B cell (primary cell): ENCODE measurements at regions not wholly inside any gene's neighbourhood (a gene's known extent, or its start where the extent isn't known, plus 50 kb on each side); places are given as distances from the start of the nearest gene placed in this dataset.

Experiments
- EZH2 ChIP-seq: IDR thresholded peaks from 2 replicates; pipeline ENCODE4 v1.6.1; 2012; ENCODE audit warnings: borderline replicate concordance, low read depth, mild to moderate bottlenecking, moderate library complexity, low read length; ENCODE audit not compliant: insufficient read depth, poor library complexity, severe bottlenecking
- TF ChIP-seq, protein P1 (sequence below): fragments of 200-600 bp; IDR thresholded peaks from one replicate; pipeline ENCODE4 v1.8.0; 2022; ENCODE audit warnings: antibody characterized with exemption, mild to moderate bottlenecking

DNA sequence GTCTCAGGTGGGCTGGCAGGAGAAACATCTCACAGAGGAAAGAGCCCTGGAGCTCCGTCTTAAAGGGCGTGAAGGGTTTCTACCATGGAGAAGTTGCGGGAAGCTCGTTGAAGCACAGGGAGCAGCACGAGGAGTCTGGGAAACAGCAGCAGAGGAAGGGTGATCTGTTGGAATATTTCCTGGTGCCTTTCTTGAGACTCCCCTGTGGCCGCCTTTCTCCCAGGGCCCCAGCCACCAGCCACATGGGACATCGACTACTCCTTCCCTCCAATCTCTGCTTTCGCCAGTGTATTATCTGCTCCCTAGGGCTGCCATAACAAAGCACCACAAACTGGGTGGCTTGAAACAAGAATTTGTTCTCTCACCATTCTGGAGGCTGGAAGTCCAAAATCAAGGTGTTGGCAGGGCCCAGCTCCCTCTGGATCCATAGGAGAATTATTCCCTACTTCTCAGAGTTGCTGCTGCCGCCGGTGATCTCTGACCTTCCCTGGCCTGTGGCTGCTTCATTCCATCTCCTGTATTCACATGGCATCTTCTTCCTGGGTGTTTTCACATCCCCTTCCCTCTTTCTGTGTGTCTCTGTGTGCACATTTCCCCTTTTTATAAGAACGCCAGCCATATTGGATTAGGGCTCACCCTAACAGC lies 152.8 kb upstream of the GSC start:
- TF ChIP-seq, protein P1, sequence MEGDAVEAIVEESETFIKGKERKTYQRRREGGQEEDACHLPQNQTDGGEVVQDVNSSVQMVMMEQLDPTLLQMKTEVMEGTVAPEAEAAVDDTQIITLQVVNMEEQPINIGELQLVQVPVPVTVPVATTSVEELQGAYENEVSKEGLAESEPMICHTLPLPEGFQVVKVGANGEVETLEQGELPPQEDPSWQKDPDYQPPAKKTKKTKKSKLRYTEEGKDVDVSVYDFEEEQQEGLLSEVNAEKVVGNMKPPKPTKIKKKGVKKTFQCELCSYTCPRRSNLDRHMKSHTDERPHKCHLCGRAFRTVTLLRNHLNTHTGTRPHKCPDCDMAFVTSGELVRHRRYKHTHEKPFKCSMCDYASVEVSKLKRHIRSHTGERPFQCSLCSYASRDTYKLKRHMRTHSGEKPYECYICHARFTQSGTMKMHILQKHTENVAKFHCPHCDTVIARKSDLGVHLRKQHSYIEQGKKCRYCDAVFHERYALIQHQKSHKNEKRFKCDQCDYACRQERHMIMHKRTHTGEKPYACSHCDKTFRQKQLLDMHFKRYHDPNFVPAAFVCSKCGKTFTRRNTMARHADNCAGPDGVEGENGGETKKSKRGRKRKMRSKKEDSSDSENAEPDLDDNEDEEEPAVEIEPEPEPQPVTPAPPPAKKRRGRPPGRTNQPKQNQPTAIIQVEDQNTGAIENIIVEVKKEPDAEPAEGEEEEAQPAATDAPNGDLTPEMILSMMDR: no peak
- no peak for TF ChIP-seq EZH2
